ENCODE measurements at regions not wholly inside any gene's neighbourhood (a gene's known extent, or its start where the extent isn't known, plus 50 kb on each side); places are given as distances from the start of the nearest gene placed in this dataset.

DNA sequence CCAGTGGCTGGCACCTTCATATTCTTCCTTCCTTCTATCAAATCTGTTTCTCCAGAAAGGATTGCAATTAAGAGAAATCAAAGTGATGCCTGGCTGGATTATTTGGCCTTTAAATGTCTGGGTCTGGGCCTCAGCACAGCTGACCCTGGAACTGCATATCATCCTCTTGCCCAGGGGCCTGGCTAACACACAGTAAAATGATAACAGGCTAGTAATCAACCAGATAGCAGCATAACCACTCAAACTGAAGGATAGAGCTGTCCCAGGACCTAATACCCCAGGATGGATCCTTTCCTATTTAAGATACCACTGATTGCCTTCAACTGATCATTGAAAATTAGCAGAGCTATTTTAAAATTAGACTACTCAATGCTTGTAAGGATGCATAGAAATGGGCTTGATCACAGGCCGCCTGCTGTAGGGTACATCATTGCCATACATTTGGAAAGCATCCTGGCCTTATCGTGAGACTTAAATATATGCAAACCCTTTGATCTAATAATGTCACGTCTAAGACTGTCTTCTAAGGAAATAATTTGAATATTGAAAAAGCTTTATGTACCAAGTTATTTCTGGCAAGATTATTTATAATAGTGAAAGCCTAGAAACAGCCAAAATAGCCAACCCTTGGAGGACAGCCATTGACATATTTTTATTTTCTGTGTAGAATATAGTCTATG, 144.0 kb upstream of the CHST15 start:
- no peak overlapping the region for H3K4me2 ChIP-seq

DNA sequence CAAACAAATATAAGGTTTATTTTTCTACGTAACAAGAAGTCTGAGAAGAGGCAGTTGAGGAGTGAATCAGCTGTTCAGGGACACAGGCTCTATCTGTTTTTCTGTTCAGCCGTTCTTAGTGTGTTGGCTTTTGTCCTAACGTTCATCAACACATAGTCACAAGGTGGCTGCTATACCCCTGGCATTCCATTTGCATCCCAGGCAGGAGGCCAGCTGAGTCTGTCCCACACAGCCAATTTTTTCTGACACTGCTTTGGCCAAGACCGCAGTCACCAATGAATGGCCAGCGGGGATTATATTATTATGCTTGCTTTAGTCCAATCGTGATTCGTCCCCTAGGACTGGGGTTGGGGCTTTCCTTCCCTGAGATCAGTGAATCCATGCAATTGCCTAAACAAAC, 143.4 kb upstream of the CHST15 start:
- Histone ChIP-seq H3K36me3 (replicated peaks; ENCODE audit: insufficient read depth, low read depth) (no peaks in the 10 kb centered on the region), H3K4me3 (no peak overlapping the region), H3K9me2 (replicated peaks; ENCODE audit: insufficient read depth) (no peaks in the 10 kb centered on the region), H4K20me1 (ENCODE audit: insufficient read depth, poor library complexity, severe bottlenecking) (no peaks in the 10 kb centered on the region), H3K4me2 (no peak overlapping the region), H3K4me1 (ENCODE audit: insufficient read depth) (no peaks in the 10 kb centered on the region), H3K9me3 (ENCODE audit: low read depth) (no peaks in the 10 kb centered on the region), H3K27me3 (no peaks in the 10 kb centered on the region), H2AFZ (no peak overlapping the region), H3K79me2 (no peaks in the 10 kb centered on the region), H3K27ac (no peak overlapping the region)
- DNase-seq (ENCODE audit: low spot score): no peak
- WGBS (ENCODE audit: low lambda C conversion rate, missing lambda C conversion rate): 93% methylated on average over 7 of the region's 7 CpGs
- TF ChIP-seq EZH2 (IDR thresholded peaks at IDR 0.05; ENCODE audit: borderline replicate concordance) (no peak), EZH2phosphoT487 (IDR thresholded peaks at IDR 0.05; ENCODE audit: low read depth, severe bottlenecking, unreplicated experiment) (no peak)
- TF ChIP-seq, protein P1, sequence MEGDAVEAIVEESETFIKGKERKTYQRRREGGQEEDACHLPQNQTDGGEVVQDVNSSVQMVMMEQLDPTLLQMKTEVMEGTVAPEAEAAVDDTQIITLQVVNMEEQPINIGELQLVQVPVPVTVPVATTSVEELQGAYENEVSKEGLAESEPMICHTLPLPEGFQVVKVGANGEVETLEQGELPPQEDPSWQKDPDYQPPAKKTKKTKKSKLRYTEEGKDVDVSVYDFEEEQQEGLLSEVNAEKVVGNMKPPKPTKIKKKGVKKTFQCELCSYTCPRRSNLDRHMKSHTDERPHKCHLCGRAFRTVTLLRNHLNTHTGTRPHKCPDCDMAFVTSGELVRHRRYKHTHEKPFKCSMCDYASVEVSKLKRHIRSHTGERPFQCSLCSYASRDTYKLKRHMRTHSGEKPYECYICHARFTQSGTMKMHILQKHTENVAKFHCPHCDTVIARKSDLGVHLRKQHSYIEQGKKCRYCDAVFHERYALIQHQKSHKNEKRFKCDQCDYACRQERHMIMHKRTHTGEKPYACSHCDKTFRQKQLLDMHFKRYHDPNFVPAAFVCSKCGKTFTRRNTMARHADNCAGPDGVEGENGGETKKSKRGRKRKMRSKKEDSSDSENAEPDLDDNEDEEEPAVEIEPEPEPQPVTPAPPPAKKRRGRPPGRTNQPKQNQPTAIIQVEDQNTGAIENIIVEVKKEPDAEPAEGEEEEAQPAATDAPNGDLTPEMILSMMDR (IDR thresholded peaks at IDR 0.05; ENCODE audit: poor library complexity): no peak

More for the DNA sequence above, 144.0 kb upstream of the CHST15 start:
- no peaks in the 10 kb centered on the region for H3K36me3 ChIP-seq (replicated peaks; ENCODE audit: insufficient read depth, low read depth)
- no peaks in the 10 kb centered on the region for H3K79me2 ChIP-seq
- no peaks in the 10 kb centered on the region for H3K9me2 ChIP-seq (replicated peaks; ENCODE audit: insufficient read depth)
- no peak overlapping the region for H3K27ac ChIP-seq
- no peak overlapping the region for H2AFZ ChIP-seq
- WGBS (ENCODE audit: low lambda C conversion rate, missing lambda C conversion rate): 78% methylated on average over 3 of the region's 3 CpGs
- no peaks in the 10 kb centered on the region for H4K20me1 ChIP-seq (ENCODE audit: insufficient read depth, poor library complexity, severe bottlenecking)
- DNase-seq (ENCODE audit: low spot score): no peak
- H3K9me3 ChIP-seq (ENCODE audit: low read depth): no peaks in the 10 kb centered on the region
- no peak overlapping the region for H3K4me3 ChIP-seq
- H3K4me1 ChIP-seq (ENCODE audit: insufficient read depth): no peaks in the 10 kb centered on the region
- no peaks in the 10 kb centered on the region for H3K27me3 ChIP-seq
- no peak for TF ChIP-seq EZH2 (IDR thresholded peaks at IDR 0.05; ENCODE audit: borderline replicate concordance)
- TF ChIP-seq, protein P1 (IDR thresholded peaks at IDR 0.05; ENCODE audit: poor library complexity): no peak
- no peak for TF ChIP-seq EZH2phosphoT487 (IDR thresholded peaks at IDR 0.05; ENCODE audit: low read depth, severe bottlenecking, unreplicated experiment)

DNA sequence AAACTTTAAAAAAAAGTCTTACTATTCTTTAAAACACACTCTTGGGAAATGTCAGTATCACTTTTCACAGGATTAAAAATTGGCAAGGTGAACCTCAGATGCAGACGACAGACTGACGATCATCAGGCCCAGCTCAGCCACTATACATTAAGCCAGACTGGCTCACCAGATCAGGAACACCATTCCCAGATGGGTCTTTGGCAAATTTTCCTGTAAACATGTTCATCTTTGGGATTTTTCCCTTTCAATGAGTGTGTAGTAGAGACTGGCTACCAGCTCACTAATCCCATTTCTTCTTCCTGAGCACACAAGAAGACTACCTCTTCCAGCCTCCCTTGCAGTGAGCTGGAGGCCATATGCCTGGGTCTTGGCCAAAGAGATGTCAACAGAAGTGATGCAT, 142.7 kb upstream of the CHST15 start:
- no peak for TF ChIP-seq EZH2phosphoT487 (IDR thresholded peaks at IDR 0.05; ENCODE audit: low read depth, severe bottlenecking, unreplicated experiment)
- no peak for TF ChIP-seq EZH2 (IDR thresholded peaks at IDR 0.05; ENCODE audit: borderline replicate concordance)
- TF ChIP-seq, protein P1 (IDR thresholded peaks at IDR 0.05; ENCODE audit: poor library complexity): no peak
- H3K36me3 ChIP-seq (replicated peaks; ENCODE audit: insufficient read depth, low read depth): no peaks in the 10 kb centered on the region
- H3K27ac ChIP-seq: no peak overlapping the region
- DNase-seq (ENCODE audit: low spot score): no peak
- no peak overlapping the region for H3K4me2 ChIP-seq
- no peaks in the 10 kb centered on the region for H3K4me1 ChIP-seq (ENCODE audit: insufficient read depth)
- no peaks in the 10 kb centered on the region for H3K9me3 ChIP-seq (ENCODE audit: low read depth)
- 79% methylated on average over 2 of the region's 2 CpGs for WGBS (ENCODE audit: low lambda C conversion rate, missing lambda C conversion rate)
- no peaks in the 10 kb centered on the region for H3K27me3 ChIP-seq
- no peak overlapping the region for H3K4me3 ChIP-seq
- no peaks in the 10 kb centered on the region for H3K9me2 ChIP-seq (replicated peaks; ENCODE audit: insufficient read depth)
- no peak overlapping the region for H2AFZ ChIP-seq
- H4K20me1 ChIP-seq (ENCODE audit: insufficient read depth, poor library complexity, severe bottlenecking): no peaks in the 10 kb centered on the region
- no peaks in the 10 kb centered on the region for H3K79me2 ChIP-seq
